Activated CD4-positive, alpha-beta T cell treated with anti-CD3 and anti-CD28 coated beads, Interleukin-2, amount 10 ng/mL, durations not matched to agents 7 days and 5 days (primary cell): ENCODE measurements at regions not wholly inside any gene's neighbourhood (a gene's known extent, or its start where the extent isn't known, plus 50 kb on each side); places are given as distances from the start of the nearest gene placed in this dataset.

Experiments
- CTCF ChIA-PET: fragments of 350-600 bp; sonication (Branson Sonifier 250); formaldehyde crosslinking; loops from one replicate; lab custom pipeline; 2021; ENCODE audit warnings: antibody characterized with exemption; lab: Charles Lee
- POLR2A ChIA-PET: fragments of 350-600 bp; sonication (Branson Sonifier 250); formaldehyde crosslinking; loops from one replicate; lab custom pipeline; 2021; ENCODE audit warnings: antibody characterized with exemption; lab: Charles Lee
- DNase-seq: peaks from one replicate; pipeline ENCODE4 v3.0.0-alpha.2; 2020
- H3K27ac Mint-ChIP-seq: one replicate; pipeline ENCODE4 v1.8.0; 2021; ENCODE audit warnings: mild to moderate bottlenecking, moderate library complexity, mixed read lengths
- H3K27me3 Mint-ChIP-seq: one replicate; pipeline ENCODE4 v1.8.0; 2021; ENCODE audit warnings: mixed read lengths
- H3K36me3 Mint-ChIP-seq: one replicate; pipeline ENCODE4 v1.8.0; 2021; ENCODE audit warnings: low read depth, mixed read lengths
- H3K4me1 Mint-ChIP-seq: one replicate; pipeline ENCODE4 v1.8.0; 2021; ENCODE audit warnings: mixed read lengths
- H3K4me3 Mint-ChIP-seq: one replicate; pipeline ENCODE4 v1.8.0; 2021; ENCODE audit warnings: mild to moderate bottlenecking, moderate library complexity, mixed read lengths
- H3K9me3 Mint-ChIP-seq: one replicate; pipeline ENCODE4 v1.8.0; 2021; ENCODE audit warnings: mixed read lengths

GRCh38 chr18:27619090-27619772, 434.1 kb upstream of the CHST9 start:
- POLR2A ChIA-PET, result no interaction called here

GRCh38 chr18:27616324-27616723, 431.2 kb upstream of the CHST9 start:
- Mint-ChIP-seq H3K27me3 (no peaks in the 10 kb centered on the region), H3K36me3 (no peaks in the 10 kb centered on the region), H3K27ac (no peak overlapping the region), H3K4me1 (no peaks in the 10 kb centered on the region), H3K9me3 (no peaks in the 10 kb centered on the region), H3K4me3 (no peak overlapping the region)
- ChIA-PET CTCF (no interaction called here), POLR2A (no interaction called here)
- no peak for DNase-seq

More at GRCh38 chr18:27619090-27619772, 434.1 kb upstream of the CHST9 start:
- H3K36me3 Mint-ChIP-seq, result no peaks in the 10 kb centered on the region
- CTCF ChIA-PET, result interaction anchor here (0.7 kb wide), 1 partner anchor 25 kb away, joined by 3 read pairs; no protein-coding TSS in a partner anchor
- no peaks in the 10 kb centered on the region for H3K27me3 Mint-ChIP-seq
- no peaks in the 10 kb centered on the region for H3K9me3 Mint-ChIP-seq
- no peak for DNase-seq
- H3K4me3 Mint-ChIP-seq, result no peak overlapping the region
- no peaks in the 10 kb centered on the region for H3K4me1 Mint-ChIP-seq
- H3K27ac Mint-ChIP-seq, result no peak overlapping the region

GRCh38 chr18:27614951-27615844, 430.1 kb upstream of the CHST9 start:
- Mint-ChIP-seq H3K9me3 (no peaks in the 10 kb centered on the region), H3K36me3 (no peaks in the 10 kb centered on the region), H3K27ac (no peak overlapping the region), H3K27me3 (no peaks in the 10 kb centered on the region), H3K4me1 (no peaks in the 10 kb centered on the region), H3K4me3 (no peak overlapping the region)
- POLR2A ChIA-PET, result no interaction called here
- CTCF ChIA-PET, result no interaction called here
- no peak for DNase-seq

- no peak for DNase-seq
- no peaks in the 10 kb centered on the region for H3K4me1 Mint-ChIP-seq
- no peaks in the 10 kb centered on the region for H3K27me3 Mint-ChIP-seq
- H3K27ac Mint-ChIP-seq, result no peak overlapping the region
- POLR2A ChIA-PET, result no interaction called here
- no peaks in the 10 kb centered on the region for H3K36me3 Mint-ChIP-seq
- CTCF ChIA-PET, result no interaction called here
- H3K9me3 Mint-ChIP-seq, result no peaks in the 10 kb centered on the region
- H3K4me3 Mint-ChIP-seq, result no peak overlapping the region
Measured at GRCh38 chr18:27609221-27609620, 424.1 kb upstream of the CHST9 start.

- ChIA-PET POLR2A (no interaction called here), CTCF (no interaction called here)
- DNase-seq, result no peak
- Mint-ChIP-seq H3K27ac (no peak overlapping the region), H3K27me3 (no peaks in the 10 kb centered on the region), H3K36me3 (no peaks in the 10 kb centered on the region), H3K9me3 (no peaks in the 10 kb centered on the region), H3K4me1 (no peaks in the 10 kb centered on the region), H3K4me3 (no peak overlapping the region)
Measured at GRCh38 chr18:27608742-27609141, 423.6 kb upstream of the CHST9 start.

GRCh38 chr18:27608174-27608573, 423.1 kb upstream of the CHST9 start:
- POLR2A ChIA-PET, result no interaction called here
- H3K4me3 Mint-ChIP-seq, result no peak overlapping the region

GRCh38 chr18:27606741-27607140, 421.6 kb upstream of the CHST9 start:
- no peak overlapping the region for H3K4me3 Mint-ChIP-seq
- ChIA-PET CTCF (interaction anchor here (0.6 to 0.7 kb wide), 2 partner anchors 408 to 984 kb away, joined by 3 read pairs; no protein-coding TSS in a partner anchor), POLR2A (no interaction called here)
- no peaks in the 10 kb centered on the region for H3K9me3 Mint-ChIP-seq
- H3K27ac Mint-ChIP-seq, result no peak overlapping the region
- no peaks in the 10 kb centered on the region for H3K36me3 Mint-ChIP-seq
- DNase-seq, result no peak
- H3K4me1 Mint-ChIP-seq, result no peaks in the 10 kb centered on the region
- no peaks in the 10 kb centered on the region for H3K27me3 Mint-ChIP-seq

More at GRCh38 chr18:27608174-27608573, 423.1 kb upstream of the CHST9 start:
- CTCF ChIA-PET, result no interaction called here
- Mint-ChIP-seq H3K27ac (no peak overlapping the region), H3K4me1 (no peaks in the 10 kb centered on the region), H3K36me3 (no peaks in the 10 kb centered on the region), H3K27me3 (no peaks in the 10 kb centered on the region), H3K9me3 (no peaks in the 10 kb centered on the region)
- no peak for DNase-seq

- H3K27ac Mint-ChIP-seq, result no peak overlapping the region
- H3K4me3 Mint-ChIP-seq, result no peak overlapping the region
- no peaks in the 10 kb centered on the region for H3K27me3 Mint-ChIP-seq
- no peaks in the 10 kb centered on the region for H3K4me1 Mint-ChIP-seq
- POLR2A ChIA-PET, result no interaction called here
- no peaks in the 10 kb centered on the region for H3K36me3 Mint-ChIP-seq
- CTCF ChIA-PET, result no interaction called here
- H3K9me3 Mint-ChIP-seq, result no peaks in the 10 kb centered on the region
- peak; percentile 49 for DNase-seq
Measured at GRCh38 chr18:27605107-27605834, 420.2 kb upstream of the CHST9 start.

GRCh38 chr18:27604583-27604982, 419.5 kb upstream of the CHST9 start:
- ChIA-PET CTCF (no interaction called here), POLR2A (no interaction called here)
- H3K27me3 Mint-ChIP-seq, result no peaks in the 10 kb centered on the region
- no peaks in the 10 kb centered on the region for H3K36me3 Mint-ChIP-seq
- no peaks in the 10 kb centered on the region for H3K4me1 Mint-ChIP-seq
- no peak overlapping the region for H3K4me3 Mint-ChIP-seq
- H3K27ac Mint-ChIP-seq, result no peak overlapping the region
- no peaks in the 10 kb centered on the region for H3K9me3 Mint-ChIP-seq
- no peak for DNase-seq

- H3K4me3 Mint-ChIP-seq, result no peak overlapping the region
- ChIA-PET CTCF (no interaction called here), POLR2A (interaction anchor here (0.7 kb wide), 1 partner anchor 589 kb away, joined by 3 read pairs; no protein-coding TSS in a partner anchor)
- H3K27me3 Mint-ChIP-seq, result no peaks in the 10 kb centered on the region
- H3K9me3 Mint-ChIP-seq, result no peaks in the 10 kb centered on the region
- H3K27ac Mint-ChIP-seq, result no peak overlapping the region
- H3K36me3 Mint-ChIP-seq, result no peaks in the 10 kb centered on the region
- H3K4me1 Mint-ChIP-seq, result no peaks in the 10 kb centered on the region
- DNase-seq, result no peak
Measured at GRCh38 chr18:27602092-27602491, 417.0 kb upstream of the CHST9 start.

- no peaks in the 10 kb centered on the region for H3K9me3 Mint-ChIP-seq
- no peaks in the 10 kb centered on the region for H3K36me3 Mint-ChIP-seq
- no peak overlapping the region for H3K27ac Mint-ChIP-seq
- DNase-seq, result no peak
- H3K4me3 Mint-ChIP-seq, result no peak overlapping the region
- H3K4me1 Mint-ChIP-seq, result no peaks in the 10 kb centered on the region
- ChIA-PET POLR2A (no interaction called here), CTCF (no interaction called here)
- H3K27me3 Mint-ChIP-seq, result no peaks in the 10 kb centered on the region
Measured at GRCh38 chr18:27600245-27600644, 415.1 kb upstream of the CHST9 start.

- H3K9me3 Mint-ChIP-seq, result no peaks in the 10 kb centered on the region
- no peak overlapping the region for H3K4me3 Mint-ChIP-seq
- no peaks in the 10 kb centered on the region for H3K27me3 Mint-ChIP-seq
- H3K27ac Mint-ChIP-seq, result no peak overlapping the region
- POLR2A ChIA-PET, result no interaction called here
- H3K36me3 Mint-ChIP-seq, result no peaks in the 10 kb centered on the region
- CTCF ChIA-PET, result no interaction called here
- no peaks in the 10 kb centered on the region for H3K4me1 Mint-ChIP-seq
- DNase-seq, result peak; percentile 45
Measured at GRCh38 chr18:27599202-27599829, 414.2 kb upstream of the CHST9 start.
